Keratinocyte (primary cell): ENCODE measurements at regions not wholly inside any gene's neighbourhood (a gene's known extent, or its start where the extent isn't known, plus 50 kb on each side); places are given as distances from the start of the nearest gene placed in this dataset.

Experiments
- DNase-seq: peaks from one replicate; pipeline ENCODE4 v3.0.0-alpha.2; 2011; ENCODE audit warnings: low read depth, missing footprints, low spot score
- FAIRE-seq: peaks from 2 replicates; lab custom pipeline; 2011; peaks lifted over from hg19 to GRCh38; lab: Jason Lieb, UNC
- H2AFZ ChIP-seq: 2 replicates; pipeline ENCODE4 v1.6.0; 2012; ENCODE audit warnings: low read length, control low read depth, inconsistent platforms; ENCODE audit not compliant: control insufficient read depth
- H3K27ac ChIP-seq: 2 replicates; pipeline ENCODE4 v1.5.1; 2011; ENCODE audit warnings: low read length; ENCODE audit not compliant: control insufficient read depth, insufficient read depth
- H3K27me3 ChIP-seq: 3 replicates; pipeline ENCODE4 v1.6.0; 2011; ENCODE audit warnings: low read length; ENCODE audit not compliant: control insufficient read depth, insufficient read depth; ENCODE audit errors: extremely low read depth
- H3K36me3 ChIP-seq, 2 experiments: 2 replicates in 1 of 2; 3 replicates in 1 of 2; pipeline ENCODE4 v1.5.1; 2011; ENCODE audit warnings: low read length in 2 of 2, mild to moderate bottlenecking in 1 of 2; ENCODE audit not compliant: control insufficient read depth in 2 of 2, insufficient read depth in 2 of 2; ENCODE audit errors: extremely low read depth in 1 of 2
- H3K4me1 ChIP-seq: 3 replicates; pipeline ENCODE4 v1.5.1; 2011; ENCODE audit warnings: low read length; ENCODE audit not compliant: control insufficient read depth, insufficient read depth; ENCODE audit errors: extremely low read depth
- H3K4me2 ChIP-seq: 3 replicates; pipeline ENCODE4 v1.6.0; 2011; ENCODE audit warnings: low read depth, low read length; ENCODE audit not compliant: control insufficient read depth, insufficient read depth; ENCODE audit errors: extremely low read depth
- H3K4me3 ChIP-seq, 3 experiments: fragments of 200-600 bp in 1 of 3; sonication (generic) in 1 of 3; 2 replicates in 2 of 3; 3 replicates in 1 of 3; pipeline ENCODE4 v1.5.1; 2011 to 2016; ENCODE audit warnings: low read length in 3 of 3, mild to moderate bottlenecking in 3 of 3, control low read depth in 2 of 3, inconsistent platforms in 1 of 3, low read depth in 1 of 3, mixed read lengths in 1 of 3, mixed run types in 1 of 3, moderate library complexity in 1 of 3; ENCODE audit not compliant: control insufficient read depth in 2 of 3, insufficient read depth in 2 of 3; ENCODE audit errors: extremely low read depth in 1 of 3
- H3K79me2 ChIP-seq: 2 replicates; pipeline ENCODE4 v1.6.0; 2012; ENCODE audit warnings: low read length; ENCODE audit not compliant: control insufficient read depth, insufficient read depth
- H3K9ac ChIP-seq: 3 replicates; pipeline ENCODE4 v1.6.0; 2011; ENCODE audit warnings: low read length; ENCODE audit not compliant: control insufficient read depth, insufficient read depth; ENCODE audit errors: extremely low read depth
- H3K9me1 ChIP-seq: 3 replicates; pipeline ENCODE4 v1.6.0; 2011; ENCODE audit warnings: low read length; ENCODE audit not compliant: control insufficient read depth, insufficient read depth; ENCODE audit errors: extremely low read depth
- H3K9me3 ChIP-seq: 2 replicates; pipeline ENCODE4 v1.5.1; 2012; ENCODE audit warnings: low read depth, low read length; ENCODE audit not compliant: control insufficient read depth
- H4K20me1 ChIP-seq: 3 replicates; pipeline ENCODE4 v1.6.0; 2011; ENCODE audit warnings: low read length; ENCODE audit not compliant: control insufficient read depth, insufficient read depth; ENCODE audit errors: extremely low read depth
- EZH2 ChIP-seq: IDR thresholded peaks from one replicate; pipeline ENCODE4 v1.6.1; 2012; ENCODE audit warnings: inconsistent platforms, mild to moderate bottlenecking, low read length, moderate library complexity
- dilution Hi-C: fragments of 300-500 bp; cut with MboI; formaldehyde crosslinking; loops from one replicate; pipeline ENCODE4 v1.7.0; 2020; ENCODE audit warnings: low sequenced_read_pairs; ENCODE audit not compliant: extremely low pct_ligation_motif_present
- TF ChIP-seq, protein P1 (sequence below), 3 experiments: IDR thresholded peaks in 1 of 3; conservative IDR thresholded peaks in 1 of 3; optimal IDR thresholded peaks in 1 of 3; 2 replicates in 2 of 3; 3 replicates in 1 of 3; pipeline versions ENCODE3 to v1.5.1; 2011; ENCODE audit warnings: low read length in 3 of 3, mild to moderate bottlenecking in 3 of 3, moderate library complexity in 2 of 3, control low read depth in 1 of 3, inconsistent platforms in 1 of 3; ENCODE audit not compliant: insufficient read depth in 2 of 3; ENCODE audit errors: extremely low read depth in 1 of 3

DNA sequence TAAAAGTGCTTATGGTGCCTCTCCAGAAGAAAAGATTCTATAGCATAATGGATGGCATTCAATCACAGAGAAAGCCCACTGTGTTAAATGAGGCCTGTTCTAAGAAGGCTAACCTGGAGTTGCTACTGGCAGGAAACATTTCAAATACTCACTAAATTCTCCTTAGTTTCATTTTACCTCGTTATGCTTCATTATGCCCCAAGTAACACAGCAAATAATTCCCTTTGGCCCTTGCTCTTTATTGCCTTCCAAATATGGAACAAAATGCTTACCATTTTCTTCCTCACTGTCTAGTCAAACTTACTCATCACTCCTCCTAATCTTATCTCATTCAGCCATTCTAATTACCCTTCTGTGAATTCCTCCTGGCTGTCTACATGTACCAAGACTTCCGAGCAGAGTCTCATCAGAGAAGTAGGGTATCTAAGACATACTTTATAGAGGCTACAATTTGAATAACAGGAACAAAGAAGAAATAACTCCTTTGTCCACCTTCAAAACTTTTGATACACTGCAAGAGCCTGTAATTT lies 292.1 kb upstream of the CLEC14A start:
- Histone ChIP-seq H3K4me1 (no peaks in the 10 kb centered on the region), H2AFZ (no peak overlapping the region)

DNA sequence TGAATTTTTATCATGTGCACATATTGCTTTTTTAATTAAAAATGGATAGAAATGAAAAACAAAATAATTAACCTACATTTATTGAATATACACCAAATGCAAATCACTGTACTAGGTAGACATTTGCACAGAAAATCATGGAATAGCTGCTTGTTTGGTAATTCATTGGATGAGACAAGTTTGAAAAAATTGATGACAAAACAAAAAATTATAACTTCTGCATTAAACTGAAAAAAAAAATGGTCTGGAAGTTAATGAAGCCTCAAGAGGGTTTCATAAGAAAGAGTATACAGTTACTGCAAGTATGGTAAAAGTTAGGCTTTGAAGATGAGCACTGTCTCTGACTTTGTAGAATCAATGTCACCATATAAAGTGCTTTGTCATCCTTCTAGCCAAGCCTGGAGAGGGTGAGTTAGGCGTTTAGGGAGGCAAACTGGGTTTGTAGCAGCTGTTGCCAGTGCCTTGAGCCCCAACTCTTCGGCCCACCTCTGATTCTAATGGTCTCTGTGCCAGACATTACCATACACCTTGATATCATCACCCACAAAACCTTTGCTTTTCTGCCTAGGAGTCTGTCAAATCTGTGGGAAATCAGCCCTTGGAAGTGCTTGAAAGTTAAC lies 291.1 kb upstream of the CLEC14A start:
- TF ChIP-seq EZH2 = no peak
- TF ChIP-seq, protein P1, sequence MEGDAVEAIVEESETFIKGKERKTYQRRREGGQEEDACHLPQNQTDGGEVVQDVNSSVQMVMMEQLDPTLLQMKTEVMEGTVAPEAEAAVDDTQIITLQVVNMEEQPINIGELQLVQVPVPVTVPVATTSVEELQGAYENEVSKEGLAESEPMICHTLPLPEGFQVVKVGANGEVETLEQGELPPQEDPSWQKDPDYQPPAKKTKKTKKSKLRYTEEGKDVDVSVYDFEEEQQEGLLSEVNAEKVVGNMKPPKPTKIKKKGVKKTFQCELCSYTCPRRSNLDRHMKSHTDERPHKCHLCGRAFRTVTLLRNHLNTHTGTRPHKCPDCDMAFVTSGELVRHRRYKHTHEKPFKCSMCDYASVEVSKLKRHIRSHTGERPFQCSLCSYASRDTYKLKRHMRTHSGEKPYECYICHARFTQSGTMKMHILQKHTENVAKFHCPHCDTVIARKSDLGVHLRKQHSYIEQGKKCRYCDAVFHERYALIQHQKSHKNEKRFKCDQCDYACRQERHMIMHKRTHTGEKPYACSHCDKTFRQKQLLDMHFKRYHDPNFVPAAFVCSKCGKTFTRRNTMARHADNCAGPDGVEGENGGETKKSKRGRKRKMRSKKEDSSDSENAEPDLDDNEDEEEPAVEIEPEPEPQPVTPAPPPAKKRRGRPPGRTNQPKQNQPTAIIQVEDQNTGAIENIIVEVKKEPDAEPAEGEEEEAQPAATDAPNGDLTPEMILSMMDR (optimal IDR thresholded peaks at IDR 0.05 in 1 of 3, IDR thresholded peaks at IDR 0.05 in 1 of 3, conservative IDR thresholded peaks at IDR 0.05 in 1 of 3; ENCODE audit: extremely low read depth in 1 of 3, insufficient read depth in 2 of 3, low read length in 3 of 3) = no peak
- H3K9ac ChIP-seq = no peak overlapping the region
- H3K9me3 ChIP-seq = no peaks in the 10 kb centered on the region
- H3K4me3 ChIP-seq = no peak overlapping the region
- no peak for DNase-seq
- H3K79me2 ChIP-seq = no peaks in the 10 kb centered on the region
- H3K4me1 ChIP-seq = no peaks in the 10 kb centered on the region
- no peaks in the 10 kb centered on the region for H3K36me3 ChIP-seq
- H3K4me2 ChIP-seq = no peak overlapping the region
- no peak overlapping the region for H2AFZ ChIP-seq
- dilution Hi-C loops = no loop called here
- H3K27me3 ChIP-seq = no peaks in the 10 kb centered on the region
- no peak overlapping the region for H3K27ac ChIP-seq
- no peak for FAIRE-seq
- H3K9me1 ChIP-seq = no peaks in the 10 kb centered on the region
- no peaks in the 10 kb centered on the region for H4K20me1 ChIP-seq

More for the DNA sequence above, 292.1 kb upstream of the CLEC14A start:
- Histone ChIP-seq H3K79me2 (no peaks in the 10 kb centered on the region), H3K9me3 (no peaks in the 10 kb centered on the region), H3K4me3 (no peak overlapping the region), H3K4me2 (no peak overlapping the region), H3K27ac (no peak overlapping the region), H3K36me3 (no peaks in the 10 kb centered on the region), H3K27me3 (no peaks in the 10 kb centered on the region), H3K9me1 (no peaks in the 10 kb centered on the region), H3K9ac (no peak overlapping the region), H4K20me1 (no peaks in the 10 kb centered on the region)
- no peak for FAIRE-seq
- TF ChIP-seq EZH2 = no peak
- TF ChIP-seq, protein P1 (optimal IDR thresholded peaks at IDR 0.05 in 1 of 3, IDR thresholded peaks at IDR 0.05 in 1 of 3, conservative IDR thresholded peaks at IDR 0.05 in 1 of 3; ENCODE audit: extremely low read depth in 1 of 3, insufficient read depth in 2 of 3, low read length in 3 of 3) = no peak
- DNase-seq = no peak
- dilution Hi-C loops = no loop called here
